ENCODE measurements at regions not wholly inside any gene's neighbourhood (a gene's known extent, or its start where the extent isn't known, plus 50 kb on each side); places are given as distances from the start of the nearest gene placed in this dataset.
"Not testable (repeated sequence)": the region's sequence is repeated elsewhere in the genome, so short reads cannot be mapped to it uniquely, and the experiment has no call there.

DNA sequence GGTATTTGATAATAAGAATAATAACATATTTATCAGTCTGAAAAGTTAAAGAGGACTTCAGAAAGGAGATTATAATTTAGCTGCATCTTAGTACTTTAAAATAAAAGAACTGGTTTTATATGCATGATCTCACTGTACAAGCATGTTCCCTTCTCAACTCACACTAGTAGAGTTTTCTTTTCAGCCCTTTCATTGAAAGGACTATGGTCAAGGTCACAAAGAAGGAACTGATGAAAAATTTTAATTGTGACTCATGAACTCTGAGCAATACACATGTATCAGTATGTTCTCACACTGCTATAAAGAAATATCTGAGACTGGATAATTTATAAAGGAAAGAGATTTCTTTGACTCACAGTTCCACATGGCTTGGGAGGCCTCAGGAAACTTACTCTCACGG lies 73.7 kb upstream of the NDST4 start:
- H3K4me1 ChIP-seq (ENCODE audit: insufficient read depth, low read length): no peaks in the 10 kb centered on the region
- H3K4me2 ChIP-seq (ENCODE audit: low read depth, low read length): no peak overlapping the region
- ChIA-PET POLR2A (no interaction called here), CTCF (ENCODE audit: low intra/inter-chr PET ratio, low total read pairs) (no interaction called here)
- in situ Hi-C loops (cut with HindIII; ENCODE audit: extremely low pct_ligation_motif_present, low pct_unique_long_range_greater_than_20kb) (no loop called here), intact Hi-C loops (cut with micrococcal nuclease; ENCODE audit: unreplicated experiment) (no loop called here)
- TF ChIP-seq ZNF782 (CRISPR knock-in tag; IDR thresholded peaks at IDR 0.05; ENCODE audit: borderline replicate concordance) (no peak), CHD4 (IDR thresholded peaks at IDR 0.05; ENCODE audit: borderline replicate concordance, low read length) (no peak), MED8 (CRISPR knock-in tag; IDR thresholded peaks at IDR 0.05; ENCODE audit: insufficient replicate concordance) (no peak), NR3C1 (CRISPR knock-in tag; IDR thresholded peaks at IDR 0.05) (no peak)
- H4K20me1 ChIP-seq (ENCODE audit: insufficient read depth, low read length): no peaks in the 10 kb centered on the region
- ATAC-seq (no peak), DNase-seq (ENCODE audit: low spot score) (no peak), FAIRE-seq (no peak)
- no peaks in the 10 kb centered on the region for H3K9me3 ChIP-seq (ENCODE audit: low read length)
- H3K9ac ChIP-seq (ENCODE audit: insufficient read depth, low read depth, low read length): no peak overlapping the region
- no peaks in the 10 kb centered on the region for H3K27me3 ChIP-seq (ENCODE audit: control insufficient read depth in 1 of 2, insufficient read depth in 2 of 2, low read length in 2 of 2)
- 0% methylated on average over 1 of the region's 1 CpG for WGBS (ENCODE audit: low lambda C conversion rate)
- no peaks in the 10 kb centered on the region for H3K79me2 ChIP-seq (ENCODE audit: insufficient read depth, low read length)
- BruUV-seq (replicated peaks): no TSS peak
- no peak overlapping the region for H2AFZ ChIP-seq (ENCODE audit: low read length)
- H3K27ac ChIP-seq (ENCODE audit: extremely low read length, insufficient read depth, low read length): no peak overlapping the region
- H3K4me3 ChIP-seq (replicated peaks in 1 of 3; ENCODE audit: insufficient read depth in 1 of 3, low read depth in 2 of 3, low read length in 3 of 3): no peak overlapping the region
- H3K36me3 ChIP-seq (replicated peaks in 1 of 2; ENCODE audit: control insufficient read depth in 1 of 2, insufficient read depth in 2 of 2, low read length in 2 of 2): no peaks in the 10 kb centered on the region

- DNase-seq (ENCODE audit: low spot score); intact Hi-C loops (cut with micrococcal nuclease; ENCODE audit: unreplicated experiment); H3K9ac ChIP-seq (ENCODE audit: insufficient read depth, low read depth, low read length); in situ Hi-C loops (cut with HindIII; ENCODE audit: extremely low pct_ligation_motif_present, low pct_unique_long_range_greater_than_20kb); CTCF ChIA-PET (ENCODE audit: low intra/inter-chr PET ratio, low total read pairs); H4K20me1 ChIP-seq (ENCODE audit: insufficient read depth, low read length); H3K36me3 ChIP-seq (replicated peaks in 1 of 2; ENCODE audit: control insufficient read depth in 1 of 2, insufficient read depth in 2 of 2, low read length in 2 of 2); H3K79me2 ChIP-seq (ENCODE audit: insufficient read depth, low read length); H2AFZ ChIP-seq (ENCODE audit: low read length); FAIRE-seq; POLR2A ChIA-PET; H3K4me3 ChIP-seq (replicated peaks in 1 of 3; ENCODE audit: insufficient read depth in 1 of 3, low read depth in 2 of 3, low read length in 3 of 3); H3K4me1 ChIP-seq (ENCODE audit: insufficient read depth, low read length); ATAC-seq; BruUV-seq (replicated peaks); H3K9me3 ChIP-seq (ENCODE audit: low read length); H3K27me3 ChIP-seq (ENCODE audit: control insufficient read depth in 1 of 2, insufficient read depth in 2 of 2, low read length in 2 of 2); H3K27ac ChIP-seq (ENCODE audit: extremely low read length, insufficient read depth, low read length); H3K4me2 ChIP-seq (ENCODE audit: low read depth, low read length): not testable (repeated sequence)
- 65% methylated on average over 10 of the region's 41 CpGs for WGBS (ENCODE audit: low lambda C conversion rate)
These were observed 66.1 kb upstream of the NDST4 start for GRCh38 chr4:115179438-115180062.

DNA sequence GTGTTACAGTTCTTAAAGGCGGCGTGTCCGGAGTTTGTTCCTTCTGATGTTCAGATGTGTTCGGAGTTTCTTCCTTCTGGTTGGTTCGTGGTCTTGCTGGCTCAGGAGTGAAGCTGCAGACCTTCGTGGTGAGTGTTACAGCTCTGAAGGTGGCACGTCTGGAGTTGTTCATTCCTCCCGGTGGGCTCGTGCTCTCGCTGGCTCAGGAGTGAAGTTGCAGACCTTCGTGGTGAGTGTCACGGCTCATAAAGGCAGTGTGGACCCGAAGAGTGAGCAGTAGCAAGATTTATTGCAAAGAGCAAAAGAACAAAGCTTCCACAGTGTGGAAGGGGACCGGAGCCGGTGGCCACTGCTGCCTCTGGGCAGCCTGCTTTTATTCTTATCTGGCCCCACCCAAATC lies 65.3 kb upstream of the NDST4 start:
- POLR2A ChIA-PET: not testable (repeated sequence)
- 34% methylated on average over 14 of the region's 15 CpGs for WGBS (ENCODE audit: low lambda C conversion rate)

More for the DNA sequence above, 65.3 kb upstream of the NDST4 start:
- BruUV-seq (replicated peaks); CTCF ChIA-PET (ENCODE audit: low intra/inter-chr PET ratio, low total read pairs); in situ Hi-C loops (cut with HindIII; ENCODE audit: extremely low pct_ligation_motif_present, low pct_unique_long_range_greater_than_20kb); H3K4me2 ChIP-seq (ENCODE audit: low read depth, low read length); H3K79me2 ChIP-seq (ENCODE audit: insufficient read depth, low read length); H3K27ac ChIP-seq (ENCODE audit: extremely low read length, insufficient read depth, low read length); H4K20me1 ChIP-seq (ENCODE audit: insufficient read depth, low read length); FAIRE-seq; intact Hi-C loops (cut with micrococcal nuclease; ENCODE audit: unreplicated experiment); H2AFZ ChIP-seq (ENCODE audit: low read length); H3K27me3 ChIP-seq (ENCODE audit: control insufficient read depth in 1 of 2, insufficient read depth in 2 of 2, low read length in 2 of 2); H3K36me3 ChIP-seq (replicated peaks in 1 of 2; ENCODE audit: control insufficient read depth in 1 of 2, insufficient read depth in 2 of 2, low read length in 2 of 2); DNase-seq (ENCODE audit: low spot score); H3K4me1 ChIP-seq (ENCODE audit: insufficient read depth, low read length); H3K9me3 ChIP-seq (ENCODE audit: low read length); H3K4me3 ChIP-seq (replicated peaks in 1 of 3; ENCODE audit: insufficient read depth in 1 of 3, low read depth in 2 of 3, low read length in 3 of 3); H3K9ac ChIP-seq (ENCODE audit: insufficient read depth, low read depth, low read length); ATAC-seq: not testable (repeated sequence)

Measured in HepG2 (cell line).